NB4 (cell line): ENCODE measurements at regions not wholly inside any gene's neighbourhood (a gene's known extent, or its start where the extent isn't known, plus 50 kb on each side); places are given as distances from the start of the nearest gene placed in this dataset.
"Not testable (repeated sequence)": the region's sequence is repeated elsewhere in the genome, so short reads cannot be mapped to it uniquely, and the experiment has no call there.

Experiments
- POLR2A ChIP-seq: IDR thresholded peaks from 2 replicates; pipeline ENCODE4 v1.6.1; 2011; ENCODE audit warnings: mild to moderate bottlenecking; ENCODE audit not compliant: insufficient read length; ENCODE audit errors: extremely low read depth
- TF ChIP-seq, protein P1 (sequence below): IDR thresholded peaks from one replicate; pipeline ENCODE4 v1.5.1; 2012; ENCODE audit warnings: low read depth, low read length

DNA sequence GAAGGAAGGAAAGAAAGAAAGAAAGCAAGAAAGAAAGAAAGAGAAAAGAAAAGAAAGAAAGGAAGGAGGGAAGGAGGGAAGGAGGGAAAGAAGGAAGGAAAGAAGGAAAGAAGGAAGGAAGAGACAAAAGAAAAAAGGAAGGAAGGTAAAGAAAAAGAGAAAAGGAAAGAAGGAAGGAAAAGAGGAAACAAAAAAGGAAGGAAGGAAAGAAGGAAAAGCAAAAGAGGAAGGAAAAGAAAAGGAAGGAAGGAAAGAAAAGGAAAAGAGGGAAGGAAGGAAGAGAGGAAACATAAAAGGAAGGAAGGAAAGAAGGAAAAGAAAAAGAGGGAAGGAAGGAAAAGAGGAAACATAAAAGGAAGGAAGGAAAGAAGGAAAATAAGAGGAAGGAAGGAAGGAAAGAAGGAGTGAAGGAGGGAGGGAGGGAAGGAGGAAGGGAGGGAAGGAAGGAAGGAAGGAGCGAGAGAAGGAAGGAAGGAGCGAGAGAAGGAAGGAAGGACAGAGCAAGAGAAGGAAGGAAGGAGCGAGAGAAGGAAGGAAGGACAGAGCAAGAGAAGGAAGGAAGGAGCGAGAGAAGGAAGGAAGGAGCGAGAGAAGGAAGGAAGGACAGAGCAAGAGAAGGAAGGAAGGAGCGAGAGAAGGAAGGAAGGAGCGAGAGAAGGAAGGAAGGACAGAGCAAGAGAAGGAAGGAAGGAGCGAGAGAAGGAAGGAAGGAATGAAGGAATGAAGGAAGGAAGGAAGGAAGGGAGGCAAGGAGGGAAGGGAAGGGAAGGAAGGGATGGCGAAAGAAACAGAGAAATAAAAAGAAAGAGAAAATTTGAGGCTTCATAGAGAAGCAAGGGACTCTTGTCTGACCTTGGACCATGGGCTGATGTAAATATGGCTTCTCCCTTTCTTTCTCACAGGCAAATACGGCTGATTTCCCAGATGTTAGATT is 266.3 kb downstream of the ASMT start:
- TF ChIP-seq, protein P1, sequence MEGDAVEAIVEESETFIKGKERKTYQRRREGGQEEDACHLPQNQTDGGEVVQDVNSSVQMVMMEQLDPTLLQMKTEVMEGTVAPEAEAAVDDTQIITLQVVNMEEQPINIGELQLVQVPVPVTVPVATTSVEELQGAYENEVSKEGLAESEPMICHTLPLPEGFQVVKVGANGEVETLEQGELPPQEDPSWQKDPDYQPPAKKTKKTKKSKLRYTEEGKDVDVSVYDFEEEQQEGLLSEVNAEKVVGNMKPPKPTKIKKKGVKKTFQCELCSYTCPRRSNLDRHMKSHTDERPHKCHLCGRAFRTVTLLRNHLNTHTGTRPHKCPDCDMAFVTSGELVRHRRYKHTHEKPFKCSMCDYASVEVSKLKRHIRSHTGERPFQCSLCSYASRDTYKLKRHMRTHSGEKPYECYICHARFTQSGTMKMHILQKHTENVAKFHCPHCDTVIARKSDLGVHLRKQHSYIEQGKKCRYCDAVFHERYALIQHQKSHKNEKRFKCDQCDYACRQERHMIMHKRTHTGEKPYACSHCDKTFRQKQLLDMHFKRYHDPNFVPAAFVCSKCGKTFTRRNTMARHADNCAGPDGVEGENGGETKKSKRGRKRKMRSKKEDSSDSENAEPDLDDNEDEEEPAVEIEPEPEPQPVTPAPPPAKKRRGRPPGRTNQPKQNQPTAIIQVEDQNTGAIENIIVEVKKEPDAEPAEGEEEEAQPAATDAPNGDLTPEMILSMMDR, result not testable (repeated sequence)
- not testable (repeated sequence) for TF ChIP-seq POLR2A
